HG02885 (cell line): ENCODE measurements at regions not wholly inside any gene's neighbourhood (a gene's known extent, or its start where the extent isn't known, plus 50 kb on each side); places are given as distances from the start of the nearest gene placed in this dataset.
"Not testable (repeated sequence)": the region's sequence is repeated elsewhere in the genome, so short reads cannot be mapped to it uniquely, and the experiment has no call there.

Experiments used
- ATAC-seq: cut with Tn5 transposase; IDR thresholded peaks from one replicate; pipeline ENCODE4 v1.9.1; 2021; ENCODE audit warnings: mild to moderate bottlenecking; ENCODE audit not compliant: unreplicated experiment, poor library complexity

- no peak for ATAC-seq
Measured at GRCh38 chr2:176978921-176979320, 233.7 kb upstream of the HNRNPA3 start.

GRCh38 chr2:176979981-176980710 is 232.4 kb upstream of the HNRNPA3 start:
- ATAC-seq, result no peak

GRCh38 chr2:176984987-176985386 is 227.6 kb upstream of the HNRNPA3 start:
- no peak for ATAC-seq

- ATAC-seq, result no peak
Measured at GRCh38 chr2:176985871-176986270, 226.7 kb upstream of the HNRNPA3 start.

- ATAC-seq, result no peak
Measured at GRCh38 chr2:176986487-176986886, 226.1 kb upstream of the HNRNPA3 start.

GRCh38 chr2:176991411-176991810 is 221.2 kb upstream of the HNRNPA3 start:
- ATAC-seq, result no peak

GRCh38 chr2:176997074-176997791 is 215.4 kb upstream of the HNRNPA3 start:
- peak; percentile 65 for ATAC-seq

GRCh38 chr2:176997792-176998169 is 214.8 kb upstream of the HNRNPA3 start:
- ATAC-seq, result peak; percentile 17

- ATAC-seq, result peak; percentile 62
Measured at GRCh38 chr2:176999301-176999700, 213.3 kb upstream of the HNRNPA3 start.

- no peak for ATAC-seq
Measured at GRCh38 chr2:177000061-177000714, 212.4 kb upstream of the HNRNPA3 start.

GRCh38 chr2:177000715-177001072 is 211.9 kb upstream of the HNRNPA3 start:
- ATAC-seq, result no peak

GRCh38 chr2:177001334-177001733 is 211.3 kb upstream of the HNRNPA3 start:
- ATAC-seq, result no peak

- ATAC-seq, result no peak
Measured at GRCh38 chr2:177002983-177003382, 209.6 kb upstream of the HNRNPA3 start.

- ATAC-seq, result not testable (repeated sequence)
Measured at GRCh38 chr2:177007726-177008125, 204.9 kb upstream of the HNRNPA3 start.

- ATAC-seq, result not testable (repeated sequence)
Measured at GRCh38 chr2:177008662-177009061, 203.9 kb upstream of the HNRNPA3 start.

- no peak for ATAC-seq
Measured at GRCh38 chr2:177010146-177010545, 202.4 kb upstream of the HNRNPA3 start.

- no peak for ATAC-seq
Measured at GRCh38 chr2:177010861-177011260, 201.7 kb upstream of the HNRNPA3 start.

GRCh38 chr2:177014946-177015345 is 197.6 kb upstream of the HNRNPA3 start:
- no peak for ATAC-seq

- ATAC-seq, result no peak
Measured at GRCh38 chr2:177015356-177015923, 197.2 kb upstream of the HNRNPA3 start.

- ATAC-seq, result no peak
Measured at GRCh38 chr2:177020524-177021119, 192.0 kb upstream of the HNRNPA3 start.
